GM12872 (cell line): ENCODE measurements at regions not wholly inside any gene's neighbourhood (a gene's known extent, or its start where the extent isn't known, plus 50 kb on each side); places are given as distances from the start of the nearest gene placed in this dataset.

ENCODE experiments used
- CTCF ChIP-seq: IDR thresholded peaks from 3 replicates; pipeline ENCODE4 v1.5.1; 2011; ENCODE audit warnings: low read depth, mild to moderate bottlenecking, low read length, moderate library complexity; ENCODE audit not compliant: insufficient read depth

- no peak for TF ChIP-seq CTCF
Measured at GRCh38 chr3:115488409-115488808, 134.9 kb upstream of the GAP43 start.

GRCh38 chr3:115494826-115495225, 128.5 kb upstream of the GAP43 start:
- TF ChIP-seq CTCF = no peak

GRCh38 chr3:115498421-115498820, 124.9 kb upstream of the GAP43 start:
- no peak for TF ChIP-seq CTCF

GRCh38 chr3:115498898-115499297, 124.4 kb upstream of the GAP43 start:
- no peak for TF ChIP-seq CTCF

GRCh38 chr3:115499666-115500065, 123.6 kb upstream of the GAP43 start:
- TF ChIP-seq CTCF = no peak

- TF ChIP-seq CTCF = no peak
Measured at GRCh38 chr3:115500795-115501194, 122.5 kb upstream of the GAP43 start.

GRCh38 chr3:115502128-115502527, 121.2 kb upstream of the GAP43 start:
- no peak for TF ChIP-seq CTCF

- no peak for TF ChIP-seq CTCF
Measured at GRCh38 chr3:115503394-115503793, 119.9 kb upstream of the GAP43 start.
